ENCODE measurements at regions not wholly inside any gene's neighbourhood (a gene's known extent, or its start where the extent isn't known, plus 50 kb on each side); places are given as distances from the start of the nearest gene placed in this dataset.

DNA sequence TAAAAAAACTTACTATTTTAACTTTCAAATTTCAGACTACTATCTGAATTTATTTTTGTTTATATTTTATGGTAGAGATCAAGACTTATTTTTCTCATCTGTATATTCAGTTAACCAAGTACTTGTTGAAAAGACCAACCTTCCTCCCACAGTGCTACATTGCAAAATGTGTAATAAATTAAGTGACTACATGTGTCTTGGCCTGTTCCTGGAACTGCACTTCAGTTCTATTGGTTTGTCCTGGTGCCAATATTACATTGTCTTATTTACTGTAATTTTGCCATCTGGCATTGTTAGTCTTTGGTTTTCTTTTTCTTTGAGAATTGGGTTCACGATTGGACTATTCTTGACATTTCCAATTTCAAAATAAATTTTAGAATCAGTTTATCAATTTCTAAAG is 138.4 kb upstream of the KCNMB2 start:
- TF ChIP-seq EZH2 (IDR thresholded peaks at IDR 0.05; ENCODE audit: borderline replicate concordance, insufficient read depth, low read depth, low read length, poor library complexity, severe bottlenecking): no peak
- TF ChIP-seq, protein P1, sequence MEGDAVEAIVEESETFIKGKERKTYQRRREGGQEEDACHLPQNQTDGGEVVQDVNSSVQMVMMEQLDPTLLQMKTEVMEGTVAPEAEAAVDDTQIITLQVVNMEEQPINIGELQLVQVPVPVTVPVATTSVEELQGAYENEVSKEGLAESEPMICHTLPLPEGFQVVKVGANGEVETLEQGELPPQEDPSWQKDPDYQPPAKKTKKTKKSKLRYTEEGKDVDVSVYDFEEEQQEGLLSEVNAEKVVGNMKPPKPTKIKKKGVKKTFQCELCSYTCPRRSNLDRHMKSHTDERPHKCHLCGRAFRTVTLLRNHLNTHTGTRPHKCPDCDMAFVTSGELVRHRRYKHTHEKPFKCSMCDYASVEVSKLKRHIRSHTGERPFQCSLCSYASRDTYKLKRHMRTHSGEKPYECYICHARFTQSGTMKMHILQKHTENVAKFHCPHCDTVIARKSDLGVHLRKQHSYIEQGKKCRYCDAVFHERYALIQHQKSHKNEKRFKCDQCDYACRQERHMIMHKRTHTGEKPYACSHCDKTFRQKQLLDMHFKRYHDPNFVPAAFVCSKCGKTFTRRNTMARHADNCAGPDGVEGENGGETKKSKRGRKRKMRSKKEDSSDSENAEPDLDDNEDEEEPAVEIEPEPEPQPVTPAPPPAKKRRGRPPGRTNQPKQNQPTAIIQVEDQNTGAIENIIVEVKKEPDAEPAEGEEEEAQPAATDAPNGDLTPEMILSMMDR (IDR thresholded peaks at IDR 0.05): no peak
